GM12891 (cell line): ENCODE measurements at regions not wholly inside any gene's neighbourhood (a gene's known extent, or its start where the extent isn't known, plus 50 kb on each side); places are given as distances from the start of the nearest gene placed in this dataset.
A peak's percentile ranks its signal among the peaks of the same experiment; 100 is the strongest.
"Not testable (repeated sequence)": the region's sequence is repeated elsewhere in the genome, so short reads cannot be mapped to it uniquely, and the experiment has no call there.

Experiments
- DNase-seq: peaks from one replicate; pipeline ENCODE4 v3.0.0; 2011; ENCODE audit warnings: low spot score; ENCODE audit not compliant: insufficient read length
- FAIRE-seq: peaks from 2 replicates; lab custom pipeline; 2011; peaks lifted over from hg19 to GRCh38; lab: Jason Lieb, UNC
- PAX5 ChIP-seq: IDR thresholded peaks from 2 replicates; pipeline ENCODE4 v1.6.1; 2011; ENCODE audit warnings: low read length, moderate library complexity, mild to moderate bottlenecking; ENCODE audit not compliant: insufficient read depth, severe bottlenecking
- POLR2A ChIP-seq: IDR thresholded peaks from 2 replicates; pipeline ENCODE4 v1.6.1; 2011; ENCODE audit warnings: low read depth, low read length, control low read depth
- POLR2AphosphoS5 ChIP-seq: IDR thresholded peaks from 2 replicates; pipeline ENCODE4 v1.6.1; 2011; ENCODE audit warnings: low read depth, low read length, control low read depth
- POU2F2 ChIP-seq: IDR thresholded peaks from 2 replicates; pipeline ENCODE4 v1.6.1; 2011; ENCODE audit warnings: low read depth, mild to moderate bottlenecking, control low read depth, low read length, moderate library complexity
- SPI1 ChIP-seq: IDR thresholded peaks from 2 replicates; pipeline ENCODE4 v1.6.1; 2011; ENCODE audit warnings: low read depth, low read length, control low read depth
- TAF1 ChIP-seq: IDR thresholded peaks from 2 replicates; pipeline ENCODE4 v1.6.1; 2011; ENCODE audit warnings: low read depth, low read length, control low read depth

DNA sequence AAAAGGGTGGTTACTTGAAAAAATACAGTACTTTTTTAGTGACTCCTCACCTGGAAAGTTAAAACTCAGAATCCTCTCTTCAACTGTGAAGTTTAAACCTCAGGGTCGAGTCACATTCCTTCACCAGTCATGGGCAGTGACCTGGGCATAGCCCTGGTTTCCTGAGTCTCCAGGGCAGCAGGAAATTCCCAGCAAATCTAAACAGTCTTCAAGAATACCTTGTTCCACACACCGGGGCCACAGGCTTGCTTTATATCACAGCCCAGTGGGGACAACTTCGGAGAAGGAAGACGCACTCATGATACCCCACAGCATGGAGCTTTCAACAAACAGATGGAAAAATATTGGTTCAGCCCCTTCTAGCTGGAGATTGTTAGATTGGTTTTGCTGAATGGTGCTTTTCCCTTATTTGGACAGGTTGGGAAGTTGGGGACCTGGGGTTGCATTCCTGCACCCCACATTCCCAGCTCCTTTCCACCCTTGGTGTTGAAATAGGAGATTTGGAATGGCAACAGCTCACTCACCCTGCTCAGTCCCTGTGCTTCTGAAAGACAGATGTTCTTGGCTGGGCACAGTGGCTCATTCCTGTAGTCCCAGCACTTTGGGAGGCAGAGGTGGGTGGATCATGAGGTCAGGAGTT is 113.0 kb upstream of the TMEM170B start:
- FAIRE-seq = no peak
- no peak for TF ChIP-seq POLR2AphosphoS5
- no peak for TF ChIP-seq PAX5
- TF ChIP-seq SPI1 = no peak
- no peak for TF ChIP-seq POLR2A
- TF ChIP-seq TAF1 = no peak
- TF ChIP-seq POU2F2 = no peak
- no peak for DNase-seq

DNA sequence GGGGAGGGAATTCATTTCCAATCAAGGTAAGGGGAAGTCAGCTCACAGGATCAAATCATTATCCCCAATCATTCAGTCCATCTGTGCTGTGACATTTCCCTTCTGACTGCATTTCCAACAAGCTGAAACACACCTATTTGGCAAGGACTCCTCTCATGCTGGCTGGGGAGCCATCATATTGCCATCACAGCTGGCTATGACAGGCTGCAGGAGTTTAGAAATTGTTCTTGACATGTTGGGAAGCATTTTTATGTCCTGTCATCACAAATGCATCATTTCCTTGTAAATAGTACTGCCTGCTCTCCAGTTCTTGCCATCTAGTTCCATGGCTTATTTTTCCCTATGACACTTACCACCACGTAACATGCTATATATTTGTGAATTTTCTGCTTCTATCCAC is 113.9 kb upstream of the TMEM170B start:
- FAIRE-seq (no peak), DNase-seq (no peak)
- no peak for TF ChIP-seq POU2F2
- TF ChIP-seq SPI1 = no peak
- no peak for TF ChIP-seq POLR2AphosphoS5
- no peak for TF ChIP-seq POLR2A
- TF ChIP-seq TAF1 = no peak
- no peak for TF ChIP-seq PAX5

DNA sequence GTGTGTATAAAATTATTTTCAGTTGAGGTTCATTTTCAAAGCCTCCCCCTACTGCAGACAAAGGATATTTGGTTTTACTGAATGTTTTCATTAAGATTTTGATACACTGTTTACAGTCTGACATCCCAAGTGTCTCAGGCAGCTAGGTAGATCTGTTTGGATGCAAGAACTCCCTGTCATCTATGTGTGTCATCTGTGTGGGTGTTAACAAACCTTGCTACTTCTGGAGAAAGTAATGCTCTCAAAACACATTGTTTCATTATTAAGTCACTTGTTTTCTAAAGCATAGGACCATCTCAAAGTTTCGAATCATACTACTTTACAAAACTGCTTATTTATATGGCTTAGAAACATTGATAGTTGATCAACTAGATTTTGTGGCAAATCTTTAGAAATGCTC is 114.5 kb upstream of the TMEM170B start:
- no peak for TF ChIP-seq POLR2AphosphoS5
- no peak for TF ChIP-seq SPI1
- TF ChIP-seq POLR2A = no peak
- TF ChIP-seq POU2F2 = no peak
- no peak for FAIRE-seq
- DNase-seq = no peak

DNA sequence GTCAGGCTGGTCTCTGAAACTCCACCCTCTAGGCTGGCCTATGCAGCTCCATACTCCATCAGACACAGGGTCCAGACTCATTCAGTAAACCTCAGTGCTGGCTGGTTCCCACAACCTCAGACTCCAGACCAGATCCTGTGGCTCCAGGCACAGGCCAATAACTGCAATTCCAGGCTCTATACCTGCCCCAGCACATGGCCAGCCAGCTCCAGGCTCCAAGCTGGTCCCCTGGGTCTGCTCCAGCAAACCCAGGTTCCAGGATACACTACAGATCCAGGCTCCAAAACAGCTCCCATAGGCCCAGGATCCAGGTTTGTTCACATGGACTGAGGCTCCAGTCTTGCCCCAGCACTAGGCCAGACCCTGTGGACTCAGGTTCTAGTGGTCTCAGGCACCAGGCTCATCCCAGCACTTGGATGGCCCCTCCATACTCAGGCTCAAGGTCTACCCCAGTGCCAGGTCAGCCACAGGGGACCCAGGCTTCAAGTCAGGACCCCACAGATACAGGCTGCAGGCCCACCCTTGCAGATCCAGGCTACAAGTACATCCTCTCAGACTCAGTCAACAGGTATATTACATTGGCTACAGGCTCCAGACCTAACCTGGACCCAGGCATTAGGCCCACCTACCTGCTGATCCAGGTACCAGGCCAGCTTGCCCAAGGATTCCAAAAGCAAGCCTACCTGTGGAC is 117.6 kb upstream of the TMEM170B start:
- no peak for TF ChIP-seq SPI1
- TF ChIP-seq TAF1 = no peak
- DNase-seq (no peak), FAIRE-seq (no peak)

DNA sequence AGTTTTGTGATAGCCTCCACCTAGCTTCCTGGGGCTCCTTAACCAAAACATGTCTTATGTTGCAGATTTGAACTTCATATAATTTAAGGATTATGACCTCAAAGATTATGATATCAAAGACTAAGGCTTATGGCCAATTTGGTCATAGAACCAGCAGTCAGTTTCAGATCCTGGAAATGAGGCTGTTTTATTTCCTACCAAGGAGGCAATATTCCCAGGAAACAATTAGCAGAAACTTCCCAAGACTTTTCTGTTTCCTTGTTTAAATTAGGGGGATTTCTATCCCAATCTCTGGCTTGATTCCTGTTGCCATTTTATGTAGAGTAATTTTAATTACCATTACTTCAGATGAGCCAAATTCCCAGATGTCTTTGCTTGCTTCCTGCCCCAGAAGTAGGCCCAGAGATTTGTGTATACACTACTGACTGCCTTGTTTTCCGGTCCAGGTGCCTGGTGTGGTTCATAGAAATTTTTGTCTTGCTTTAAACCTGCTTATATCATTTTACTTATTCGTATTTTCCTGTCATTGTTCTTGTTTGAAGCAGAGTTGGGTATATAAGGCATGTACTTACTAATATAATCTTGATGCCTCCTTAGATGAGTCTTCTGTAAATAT is 119.2 kb upstream of the TMEM170B start:
- no peak for DNase-seq
- no peak for FAIRE-seq
- TF ChIP-seq SPI1 (no peak), PAX5 (no peak), POLR2A (no peak), POLR2AphosphoS5 (no peak), POU2F2 (no peak), TAF1 (no peak)

DNA sequence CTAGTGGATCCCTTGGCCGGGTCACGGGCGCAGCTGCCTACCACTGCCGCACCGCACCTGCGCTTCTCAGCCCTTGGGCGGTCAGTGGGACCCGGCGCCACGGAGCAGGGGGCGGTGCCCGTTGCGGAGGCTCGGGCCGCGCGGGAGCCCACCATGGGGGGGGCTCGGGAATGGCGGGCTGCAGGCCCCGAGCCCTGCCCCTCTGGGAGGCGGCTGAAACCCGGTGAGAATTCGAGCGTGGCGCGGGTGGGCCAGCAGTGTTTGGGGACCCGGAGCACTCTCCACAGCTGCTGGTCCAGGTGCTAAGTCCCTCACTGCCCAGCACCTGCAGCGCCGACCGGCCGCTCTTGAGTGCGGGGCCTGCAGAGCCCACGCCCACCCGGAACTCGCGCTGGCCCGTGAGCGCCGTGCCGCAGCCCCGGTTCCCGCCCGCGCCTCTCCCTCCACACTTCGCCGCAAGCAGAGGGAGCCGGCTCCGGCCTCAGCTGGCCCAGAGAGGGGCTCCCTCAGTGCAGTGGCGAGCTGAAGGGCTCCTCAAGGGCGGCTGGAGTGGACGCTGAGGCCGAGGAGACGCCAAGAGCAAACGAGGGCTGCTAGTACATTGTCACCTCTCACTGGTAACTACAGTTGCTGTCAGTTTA is 120.5 kb upstream of the TMEM170B start:
- no peak for TF ChIP-seq SPI1
- TF ChIP-seq TAF1 = no peak
- TF ChIP-seq POLR2AphosphoS5 = no peak
- no peak for TF ChIP-seq POLR2A
- TF ChIP-seq PAX5 = no peak
- no peak for TF ChIP-seq POU2F2
- FAIRE-seq = no peak
- no peak for DNase-seq

DNA sequence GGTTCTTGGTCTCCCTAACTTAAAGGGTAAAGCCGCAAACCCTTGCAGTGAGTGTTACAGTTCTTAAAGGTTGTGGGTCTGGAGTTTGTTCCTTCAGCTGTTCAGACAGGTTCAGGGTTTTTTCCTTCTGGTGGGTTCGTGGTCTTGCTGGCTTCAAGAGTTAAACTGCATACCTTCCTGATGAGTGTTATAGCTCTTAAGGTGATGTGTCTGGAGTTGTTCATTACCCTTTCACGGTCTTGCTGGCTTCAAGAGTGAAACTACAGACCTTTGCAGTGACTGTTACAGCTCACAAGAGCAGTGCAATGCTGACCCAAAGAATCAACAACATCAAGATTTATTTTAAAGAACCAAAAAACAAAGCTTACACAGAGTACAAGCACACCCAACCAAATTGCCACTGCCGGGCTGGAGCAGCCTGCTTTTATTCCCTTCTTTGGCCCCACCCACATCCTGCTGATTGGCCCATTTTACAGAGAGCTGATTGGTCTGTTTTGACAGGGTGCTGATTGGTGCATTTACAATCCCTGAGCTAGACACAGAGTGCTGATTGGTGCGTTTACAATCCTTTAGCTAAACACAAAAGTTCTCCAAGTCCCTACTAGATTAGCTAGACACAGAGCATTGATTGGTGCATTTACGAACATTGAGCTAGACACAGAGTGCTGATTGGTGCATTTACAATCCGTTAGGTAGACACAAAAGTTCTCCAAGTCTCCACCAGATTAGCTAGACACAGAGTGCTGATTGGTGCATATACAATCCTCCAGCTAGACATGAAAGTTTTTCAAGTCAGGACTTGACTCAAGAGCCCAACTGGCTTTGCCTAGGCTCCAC is 121.2 kb upstream of the TMEM170B start:
- FAIRE-seq, DNase-seq: not testable (repeated sequence)

DNA sequence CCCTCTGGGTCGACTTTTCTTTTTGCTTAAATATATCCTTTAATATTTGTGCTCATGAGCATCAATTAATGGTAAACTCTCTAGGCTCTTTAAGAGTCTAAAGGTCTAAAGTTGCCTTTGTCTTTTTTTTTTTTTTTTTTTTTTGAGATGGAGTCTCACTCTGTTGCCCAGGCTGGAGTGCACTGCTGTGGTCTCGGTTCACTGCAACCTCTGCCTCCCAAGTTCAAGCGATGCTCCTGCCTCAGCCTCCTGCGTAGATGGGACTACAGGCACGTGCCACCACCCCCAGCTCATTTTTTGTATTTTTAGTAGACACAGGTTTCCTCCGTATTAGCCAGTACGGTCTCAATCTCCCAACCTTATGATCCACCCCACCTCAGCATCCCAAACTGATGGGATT is 122.0 kb upstream of the TMEM170B start:
- no peak for TF ChIP-seq POLR2A
- no peak for TF ChIP-seq POLR2AphosphoS5
- TF ChIP-seq SPI1 = no peak
- no peak for TF ChIP-seq POU2F2
- no peak for TF ChIP-seq PAX5
- TF ChIP-seq TAF1 = no peak
- DNase-seq = no peak
- no peak for FAIRE-seq

DNA sequence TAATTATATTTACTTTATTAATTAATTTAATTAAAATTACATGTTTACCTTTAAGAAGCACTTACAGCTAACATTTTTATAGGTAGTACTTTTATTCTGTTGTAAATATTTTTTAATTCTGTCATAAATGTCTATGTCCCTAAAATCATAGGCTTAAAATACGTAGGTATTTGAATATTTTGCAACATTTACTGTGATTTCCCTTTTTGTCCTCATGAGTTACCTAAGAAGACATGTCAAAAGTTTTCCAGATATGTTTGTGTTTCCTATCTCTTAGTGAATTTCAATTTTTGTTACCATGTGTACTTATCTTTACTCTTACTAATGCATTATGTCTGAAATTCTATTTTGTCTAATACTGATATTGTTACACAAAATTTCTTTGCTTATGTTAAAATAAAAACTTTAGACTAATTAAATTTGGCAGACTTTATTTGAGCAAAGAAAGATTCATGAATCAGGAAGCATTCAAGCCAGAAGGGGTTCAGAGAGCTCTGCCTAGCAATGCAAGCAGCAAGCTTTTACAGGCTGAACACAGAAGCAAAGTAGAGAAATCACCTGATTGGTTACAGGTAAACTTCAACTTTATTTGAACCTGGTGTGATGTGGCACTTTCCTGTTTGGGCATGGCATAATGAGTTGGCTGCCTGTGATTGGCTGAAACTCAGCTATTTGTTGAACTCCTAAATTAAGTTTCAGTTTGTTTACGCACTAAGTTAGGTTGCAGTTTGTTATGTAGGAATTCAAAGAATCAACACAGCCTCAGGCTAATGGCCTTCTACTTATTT is 123.2 kb upstream of the TMEM170B start:
- DNase-seq = no peak
- FAIRE-seq = peak; percentile 51
- no peak for TF ChIP-seq POLR2A
- TF ChIP-seq SPI1 = no peak
- no peak for TF ChIP-seq POU2F2
- no peak for TF ChIP-seq PAX5
- no peak for TF ChIP-seq POLR2AphosphoS5
- no peak for TF ChIP-seq TAF1
